ENCODE measurements at regions not wholly inside any gene's neighbourhood (a gene's known extent, or its start where the extent isn't known, plus 50 kb on each side); places are given as distances from the start of the nearest gene placed in this dataset.

DNA sequence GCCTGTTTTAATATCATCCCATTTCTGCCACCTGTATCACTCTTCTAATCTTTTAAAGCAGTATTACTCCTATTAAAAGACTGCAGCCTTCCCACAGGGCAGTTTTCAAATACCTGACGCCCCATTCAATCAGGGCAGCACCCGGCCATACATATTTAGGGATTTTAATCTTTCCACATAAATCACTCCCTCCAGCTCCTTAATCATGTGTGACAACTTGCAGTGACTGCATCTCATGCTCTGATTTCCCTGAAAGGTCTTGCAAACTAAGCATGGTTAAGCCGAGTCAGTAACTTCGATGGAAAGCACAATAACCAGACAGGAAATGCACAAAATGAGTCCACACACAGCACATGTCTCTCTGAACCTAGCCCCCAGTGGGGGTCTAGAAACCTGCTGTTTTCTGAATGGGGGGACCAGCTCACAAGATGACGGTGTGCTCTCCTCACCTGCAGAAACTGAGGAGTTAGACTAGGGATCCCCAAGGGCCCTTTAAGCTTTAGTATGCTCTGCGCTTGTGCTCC lies 116.9 kb upstream of the CREB1 start:
- TF ChIP-seq, protein P1, sequence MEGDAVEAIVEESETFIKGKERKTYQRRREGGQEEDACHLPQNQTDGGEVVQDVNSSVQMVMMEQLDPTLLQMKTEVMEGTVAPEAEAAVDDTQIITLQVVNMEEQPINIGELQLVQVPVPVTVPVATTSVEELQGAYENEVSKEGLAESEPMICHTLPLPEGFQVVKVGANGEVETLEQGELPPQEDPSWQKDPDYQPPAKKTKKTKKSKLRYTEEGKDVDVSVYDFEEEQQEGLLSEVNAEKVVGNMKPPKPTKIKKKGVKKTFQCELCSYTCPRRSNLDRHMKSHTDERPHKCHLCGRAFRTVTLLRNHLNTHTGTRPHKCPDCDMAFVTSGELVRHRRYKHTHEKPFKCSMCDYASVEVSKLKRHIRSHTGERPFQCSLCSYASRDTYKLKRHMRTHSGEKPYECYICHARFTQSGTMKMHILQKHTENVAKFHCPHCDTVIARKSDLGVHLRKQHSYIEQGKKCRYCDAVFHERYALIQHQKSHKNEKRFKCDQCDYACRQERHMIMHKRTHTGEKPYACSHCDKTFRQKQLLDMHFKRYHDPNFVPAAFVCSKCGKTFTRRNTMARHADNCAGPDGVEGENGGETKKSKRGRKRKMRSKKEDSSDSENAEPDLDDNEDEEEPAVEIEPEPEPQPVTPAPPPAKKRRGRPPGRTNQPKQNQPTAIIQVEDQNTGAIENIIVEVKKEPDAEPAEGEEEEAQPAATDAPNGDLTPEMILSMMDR (IDR thresholded peaks at IDR 0.05 in 2 of 3, conservative IDR thresholded peaks at IDR 0.05 in 1 of 3; ENCODE audit: borderline replicate concordance in 1 of 3, insufficient read depth in 1 of 3, low read depth in 2 of 3, low read length in 2 of 3), result no peak
- TF ChIP-seq POLR2A (IDR thresholded peaks at IDR 0.05; ENCODE audit: borderline replicate concordance, extremely low read depth, insufficient read depth, insufficient read length), result no peak
